GM21526 (cell line): ENCODE measurements at regions not wholly inside any gene's neighbourhood (a gene's known extent, or its start where the extent isn't known, plus 50 kb on each side); places are given as distances from the start of the nearest gene placed in this dataset.

Experiments
- ATAC-seq: cut with Tn5 transposase; IDR thresholded peaks from one replicate; pipeline ENCODE4 v1.9.1; 2021; ENCODE audit warnings: moderate library complexity; ENCODE audit not compliant: unreplicated experiment, low FRiP score

DNA sequence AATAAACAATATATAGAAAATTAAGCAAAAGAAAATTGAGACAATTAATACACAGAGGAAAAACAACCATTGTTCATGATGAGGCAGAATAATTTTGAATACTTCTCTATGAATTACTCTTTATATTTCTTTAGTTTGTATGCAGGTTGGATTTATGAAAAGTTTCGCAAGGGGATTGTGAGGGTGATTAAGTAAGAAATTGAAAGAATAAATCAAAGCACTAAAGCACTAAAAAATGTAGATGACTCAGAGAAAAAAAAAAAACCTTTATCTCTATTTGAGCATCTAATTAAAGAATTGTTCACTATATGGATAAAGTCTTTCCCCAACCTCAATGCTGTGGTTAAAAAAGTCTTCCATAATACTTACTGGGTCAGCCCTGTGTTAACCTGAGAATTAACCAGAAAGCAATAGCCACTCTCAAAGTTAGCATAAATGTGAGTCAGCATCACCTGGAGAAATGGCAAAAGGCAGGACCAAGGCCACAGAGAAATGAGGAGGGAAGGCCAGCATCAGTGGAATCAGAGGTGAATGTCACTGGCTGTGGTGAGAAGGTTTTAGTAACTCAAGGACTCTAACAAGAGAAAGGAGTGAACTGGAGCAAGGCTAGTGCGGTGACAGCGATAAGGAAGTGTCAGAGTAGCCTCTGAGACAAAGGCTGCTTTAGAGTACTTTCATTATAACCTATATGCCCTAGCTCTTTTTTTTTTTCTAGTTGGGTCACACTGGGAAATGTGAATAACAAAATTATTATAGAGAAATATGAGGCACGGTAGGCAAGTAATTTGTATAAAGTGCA is 310.4 kb downstream of the KCNC2 start:
- ATAC-seq = no peak

GRCh38 chr12:74900232-74900631 is 309.4 kb downstream of the KCNC2 start:
- no peak for ATAC-seq

DNA sequence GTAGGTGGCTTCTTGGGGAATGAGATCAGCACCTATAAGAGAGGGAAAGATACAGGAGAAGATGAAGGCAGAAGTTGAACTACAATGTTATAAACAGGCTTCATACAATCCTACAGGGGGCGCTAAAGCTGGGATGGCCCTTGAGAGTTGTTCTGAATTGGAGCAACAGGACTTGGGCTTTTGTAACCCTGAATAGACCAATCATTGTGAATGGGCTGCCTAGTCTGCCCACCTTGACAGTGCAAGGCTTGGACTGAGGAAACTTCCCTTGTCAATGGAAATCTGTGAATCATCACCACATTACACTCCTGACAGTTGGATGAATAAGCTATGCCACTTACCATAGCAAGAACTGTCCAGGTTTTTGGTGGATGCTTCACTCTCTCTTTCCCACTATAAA is 306.1 kb downstream of the KCNC2 start:
- ATAC-seq = no peak

- no peak for ATAC-seq
These were observed 303.4 kb downstream of the KCNC2 start for GRCh38 chr12:74906224-74906623.

DNA sequence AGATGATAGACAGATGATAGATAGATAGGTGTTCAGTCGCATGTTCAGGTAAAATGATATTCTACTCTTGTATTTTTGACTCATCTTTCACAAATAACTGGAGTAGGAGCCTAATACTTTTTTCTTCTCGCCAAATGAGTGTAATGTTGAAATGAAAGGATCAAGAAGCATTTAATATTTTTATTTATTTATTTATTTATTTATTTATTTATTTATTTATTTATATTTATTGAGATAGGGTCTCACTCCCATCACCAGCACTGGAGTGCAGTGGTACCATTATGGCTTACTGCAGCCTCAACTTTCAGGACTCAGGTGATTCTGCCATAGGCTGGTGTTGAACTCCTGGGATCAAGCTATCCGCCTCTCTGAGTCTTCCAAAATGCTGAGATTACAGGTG is 298.8 kb downstream of the KCNC2 start:
- no peak for ATAC-seq

DNA sequence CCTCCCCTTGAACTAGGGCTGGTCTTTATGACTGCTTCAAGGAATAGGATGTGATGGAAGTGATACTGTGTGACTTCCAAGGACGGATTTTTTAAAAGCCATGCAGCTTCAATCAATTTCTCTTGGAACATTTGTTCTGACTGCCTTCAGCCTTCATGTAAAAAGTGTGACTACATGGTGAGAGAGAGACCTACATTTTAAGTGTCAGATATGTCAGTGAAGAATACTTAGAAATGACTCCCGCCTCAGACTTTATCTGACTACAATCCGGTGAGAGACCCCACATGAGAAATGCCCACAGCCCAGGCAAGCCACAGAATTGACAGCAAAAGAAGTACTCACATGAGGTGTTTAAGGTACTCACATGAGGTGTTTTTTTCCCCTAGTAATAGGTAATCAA is 295.3 kb downstream of the KCNC2 start:
- no peak for ATAC-seq

DNA sequence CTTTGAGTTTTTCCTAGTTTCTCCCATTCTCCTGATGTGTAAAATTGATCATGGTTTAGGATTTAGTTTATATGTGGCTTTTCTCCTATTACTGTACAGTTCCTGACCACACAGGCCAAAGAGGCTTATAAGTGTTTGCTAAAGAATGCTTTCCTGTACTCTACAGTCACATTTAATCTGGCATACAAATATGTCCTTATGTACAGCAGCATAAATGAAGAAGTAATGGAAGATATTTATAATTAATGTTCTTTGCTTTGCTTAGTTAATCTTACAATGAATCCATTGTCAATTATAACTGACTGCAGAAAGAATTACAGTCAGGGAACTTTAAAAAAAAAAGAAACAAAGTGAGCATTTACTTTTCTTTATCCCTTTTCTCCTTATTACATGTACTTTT is 293.9 kb downstream of the KCNC2 start:
- no peak for ATAC-seq

DNA sequence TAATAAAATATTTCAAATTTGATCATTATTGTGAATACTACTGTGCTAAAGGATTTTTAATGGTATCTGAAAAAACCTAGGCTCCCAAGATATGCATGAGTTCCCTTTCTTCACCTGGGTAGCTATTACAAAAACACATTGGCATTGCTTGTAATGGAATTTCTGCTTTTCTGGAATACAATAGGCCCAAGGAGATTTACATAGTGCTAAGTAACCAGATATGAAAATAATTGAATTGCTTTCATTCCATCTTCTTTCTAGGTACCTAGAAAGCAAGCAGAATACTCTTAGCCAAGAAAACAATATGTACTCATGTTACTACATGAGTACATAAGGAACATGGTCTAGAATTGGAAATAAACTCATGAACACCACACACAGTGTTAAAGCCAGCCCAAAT is 291.9 kb downstream of the KCNC2 start:
- no peak for ATAC-seq

DNA sequence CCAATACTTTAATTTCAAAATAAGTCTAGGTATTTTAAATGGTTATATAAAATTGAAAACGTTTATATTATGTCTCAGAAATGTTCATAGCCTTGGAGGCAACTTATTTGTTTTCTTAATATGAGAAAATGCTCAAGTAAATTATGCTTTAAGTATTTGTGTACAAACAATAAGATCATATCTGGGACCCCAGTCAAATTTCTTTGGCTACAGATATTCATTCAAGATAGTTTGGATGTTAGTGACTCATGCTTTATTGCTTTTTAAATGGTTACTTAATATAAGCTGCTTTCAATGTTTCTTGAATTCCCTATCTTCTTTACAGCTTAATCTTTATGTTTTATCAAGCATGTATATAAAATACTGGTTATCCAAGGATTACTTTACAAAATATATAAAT is 291.3 kb downstream of the KCNC2 start:
- ATAC-seq = no peak

DNA sequence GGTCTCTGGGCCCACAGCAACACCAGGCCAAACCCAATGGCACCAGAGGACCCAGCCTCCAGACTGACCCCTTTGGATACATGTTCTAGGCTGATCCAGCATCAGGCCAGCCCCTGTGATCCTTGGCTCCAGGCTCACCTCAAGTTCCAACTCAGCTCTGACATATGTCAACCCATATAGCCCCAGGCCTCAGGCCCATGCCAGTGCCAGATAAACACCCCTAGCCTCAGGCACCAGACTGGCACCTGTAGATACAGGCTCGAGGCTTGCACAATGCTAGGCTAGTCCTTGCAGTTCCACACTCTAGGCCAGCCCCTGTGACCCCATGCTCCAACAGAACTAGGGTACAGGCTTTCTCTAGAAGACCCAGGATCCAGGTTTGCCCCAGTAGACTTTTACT is 287.5 kb downstream of the KCNC2 start:
- ATAC-seq = no peak

DNA sequence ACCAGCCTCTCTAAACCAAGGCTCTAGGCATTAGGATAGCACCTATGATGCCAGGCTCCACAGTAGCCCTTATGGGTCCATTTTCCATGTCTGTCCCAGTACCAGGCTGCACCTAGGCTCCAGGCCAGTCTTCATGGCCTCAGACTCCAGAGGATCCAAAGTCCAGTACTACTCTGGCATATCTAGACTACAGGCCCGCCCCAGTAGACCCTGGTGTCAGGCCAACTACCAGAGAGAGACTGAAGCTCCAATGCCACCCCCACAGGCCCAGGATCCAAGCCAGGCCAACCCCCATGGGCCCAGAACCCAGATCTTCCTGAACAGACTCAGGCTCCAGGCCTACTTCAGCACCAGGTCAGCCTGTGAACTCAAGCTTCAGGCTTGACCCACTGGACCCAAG is 287.0 kb downstream of the KCNC2 start:
- ATAC-seq = no peak

GRCh38 chr12:74941670-74942069 is 268.0 kb downstream of the KCNC2 start:
- ATAC-seq = no peak

DNA sequence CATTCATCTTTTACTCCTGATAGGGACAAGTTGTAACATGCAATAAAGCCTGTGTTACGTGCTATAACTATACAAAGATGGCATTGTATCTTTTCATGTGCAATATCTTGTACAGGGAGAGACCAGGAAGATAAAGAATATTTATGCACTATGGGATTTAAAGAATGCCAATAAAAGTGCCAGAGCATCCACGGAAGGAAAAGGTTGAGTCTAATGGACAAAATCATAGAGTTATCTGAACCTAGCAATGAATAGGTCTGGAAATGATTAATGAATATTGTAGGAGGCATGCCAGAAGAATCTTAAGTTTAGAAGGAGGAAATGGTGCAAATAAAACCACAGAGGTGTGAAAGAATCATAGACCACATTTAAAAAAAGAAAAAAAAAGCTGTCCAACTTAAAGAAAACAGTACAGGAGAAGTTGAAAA is 263.9 kb downstream of the KCNC2 start:
- ATAC-seq = no peak

DNA sequence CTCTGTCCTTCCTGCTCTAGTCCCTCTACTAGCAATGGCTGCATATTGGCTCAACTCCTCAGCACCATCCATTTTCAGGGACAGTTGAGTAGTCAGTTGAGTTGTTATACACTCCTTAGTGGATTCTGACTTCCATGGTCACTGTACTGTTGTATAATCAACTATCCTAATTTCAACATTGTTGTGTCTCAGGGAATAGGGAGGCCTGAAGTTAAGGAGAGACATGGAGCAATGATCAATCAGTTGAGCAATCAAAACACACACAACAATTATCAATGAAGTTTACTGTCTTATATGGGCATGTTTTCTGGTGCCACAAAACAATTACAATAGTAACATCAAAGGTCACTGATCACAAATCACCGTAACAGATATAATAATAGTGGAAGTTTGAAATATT is 255.9 kb downstream of the KCNC2 start:
- no peak for ATAC-seq

DNA sequence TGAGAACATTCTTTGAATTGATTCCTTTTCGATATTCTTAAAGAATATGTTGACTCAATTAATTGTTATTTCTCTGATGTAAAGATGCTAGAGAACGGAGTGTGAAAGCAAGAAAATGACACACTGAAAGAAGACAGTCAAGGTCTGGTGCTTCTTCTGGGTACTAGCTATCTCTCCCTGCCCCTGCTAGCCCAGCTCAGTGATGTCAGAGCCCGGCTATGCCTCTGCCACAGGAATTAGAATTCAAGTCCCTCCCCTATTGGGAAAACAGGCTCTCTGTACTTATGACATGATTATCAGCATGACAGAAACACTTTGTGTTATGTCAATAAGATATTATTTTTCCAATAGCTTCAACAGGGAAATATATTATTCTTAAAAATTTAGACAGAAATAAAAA is 252.4 kb downstream of the KCNC2 start:
- no peak for ATAC-seq

GRCh38 chr12:74957634-74958033 is 252.0 kb downstream of the KCNC2 start:
- ATAC-seq = no peak

DNA sequence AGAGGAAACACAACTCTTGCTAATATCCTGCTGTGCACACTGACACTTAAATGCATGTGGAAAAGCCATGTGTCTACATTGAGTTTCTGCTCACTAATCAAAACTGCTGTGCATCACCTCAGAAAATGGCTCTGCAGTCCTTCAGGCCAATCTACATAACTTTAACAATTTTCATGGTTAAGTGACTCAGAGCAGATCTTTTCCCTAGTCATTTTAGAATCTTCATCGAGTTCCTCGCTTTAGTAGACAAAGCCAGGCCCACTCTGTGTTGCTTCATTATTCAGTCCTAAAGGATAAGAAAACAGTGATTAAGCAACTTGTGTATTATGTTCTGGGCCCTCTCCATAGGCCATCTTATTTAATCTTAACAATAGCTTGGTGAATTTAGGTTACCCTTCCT is 250.0 kb downstream of the KCNC2 start:
- no peak for ATAC-seq

DNA sequence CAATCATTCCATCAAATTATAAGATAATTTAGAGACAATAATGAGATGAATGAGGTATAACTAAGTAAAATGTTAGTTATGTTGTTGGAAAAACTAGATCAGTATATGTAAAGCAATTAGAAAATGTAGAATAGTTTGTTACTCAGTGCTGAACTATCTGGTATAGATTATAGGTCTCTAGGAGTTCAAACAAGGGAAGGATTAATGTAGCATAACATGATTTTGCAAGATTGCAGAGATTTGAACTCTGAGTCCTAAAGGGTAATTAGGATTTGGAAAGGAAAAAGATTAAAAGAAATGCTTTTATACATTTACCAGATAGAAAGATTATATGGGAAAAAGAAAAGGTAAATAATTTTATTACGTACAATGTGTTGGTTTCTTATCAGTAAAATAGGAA is 246.3 kb downstream of the KCNC2 start:
- no peak for ATAC-seq

DNA sequence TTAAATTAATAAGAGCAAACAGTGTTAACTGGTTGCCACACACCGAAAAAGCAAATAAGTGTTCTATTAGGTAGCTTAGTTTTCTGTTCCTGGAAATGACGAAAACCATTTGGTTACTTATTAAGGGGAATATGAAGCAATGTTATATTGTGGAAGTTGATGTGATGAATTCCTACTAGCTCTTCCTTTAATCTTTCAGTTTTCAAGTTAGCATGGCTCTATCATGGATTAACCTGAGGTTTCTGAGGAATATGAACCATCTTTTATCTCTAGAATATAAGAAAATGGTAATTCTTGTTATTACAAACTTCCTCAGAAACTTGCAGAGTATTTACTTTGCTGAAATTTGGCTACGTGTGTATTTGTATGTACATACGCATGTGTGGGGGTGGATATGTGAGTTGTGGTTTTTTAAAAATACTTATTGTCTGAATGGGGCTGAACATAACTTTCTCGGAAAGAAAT is 245.7 kb downstream of the KCNC2 start:
- no peak for ATAC-seq

GRCh38 chr12:74964390-74964789 is 245.2 kb downstream of the KCNC2 start:
- no peak for ATAC-seq

DNA sequence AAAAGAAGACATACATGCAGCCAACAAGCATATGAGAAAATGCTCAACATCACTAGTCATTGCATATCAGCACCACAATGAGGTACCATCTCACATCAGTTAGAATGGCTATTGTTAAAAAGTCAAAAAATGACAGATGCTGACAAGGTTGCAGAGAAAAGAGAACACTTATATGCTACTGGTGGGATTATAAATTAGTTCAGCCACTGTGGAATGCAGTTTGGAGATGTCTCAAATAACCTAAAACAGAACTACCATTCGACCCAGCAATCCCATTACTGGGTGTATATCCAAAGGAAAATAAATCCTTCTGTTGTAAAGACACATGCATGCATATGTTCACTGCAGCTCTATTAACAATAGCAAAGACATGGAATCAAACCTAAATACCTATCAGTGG is 238.4 kb downstream of the KCNC2 start:
- ATAC-seq = no peak

DNA sequence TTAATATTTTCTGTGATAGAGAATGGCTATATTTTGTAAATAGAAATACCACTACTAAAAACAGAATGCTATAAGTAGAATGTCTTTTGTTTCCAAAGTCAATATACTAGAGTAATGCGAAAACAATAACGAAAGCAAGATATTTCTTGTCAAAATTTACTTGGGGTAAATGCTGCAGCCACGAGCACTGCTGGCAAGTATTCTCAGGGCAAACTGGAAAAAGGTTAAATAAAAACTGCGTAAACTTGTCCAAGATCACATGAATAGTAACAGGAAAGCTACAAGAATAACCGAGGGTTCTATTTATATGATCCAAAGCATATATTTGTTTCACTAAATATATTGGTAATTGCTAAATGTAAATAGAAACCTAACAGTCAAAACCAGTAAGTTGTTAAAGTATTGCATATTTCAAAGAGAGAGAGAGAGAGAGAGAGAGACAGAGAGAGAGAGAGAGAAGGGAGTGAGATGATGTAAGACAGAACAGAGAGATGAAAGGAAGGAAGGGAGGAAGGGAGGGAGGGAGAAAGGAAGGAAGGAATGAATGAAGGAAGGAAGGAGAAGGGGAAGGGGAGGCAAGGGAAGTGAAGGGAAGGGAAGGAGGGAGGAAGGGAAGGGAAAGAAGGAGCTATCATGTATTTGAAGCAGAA is 231.7 kb downstream of the KCNC2 start:
- ATAC-seq = no peak
